ENCODE measurements at regions not wholly inside any gene's neighbourhood (a gene's known extent, or its start where the extent isn't known, plus 50 kb on each side); places are given as distances from the start of the nearest gene placed in this dataset.
"Not testable (repeated sequence)": the region's sequence is repeated elsewhere in the genome, so short reads cannot be mapped to it uniquely, and the experiment has no call there.

DNA sequence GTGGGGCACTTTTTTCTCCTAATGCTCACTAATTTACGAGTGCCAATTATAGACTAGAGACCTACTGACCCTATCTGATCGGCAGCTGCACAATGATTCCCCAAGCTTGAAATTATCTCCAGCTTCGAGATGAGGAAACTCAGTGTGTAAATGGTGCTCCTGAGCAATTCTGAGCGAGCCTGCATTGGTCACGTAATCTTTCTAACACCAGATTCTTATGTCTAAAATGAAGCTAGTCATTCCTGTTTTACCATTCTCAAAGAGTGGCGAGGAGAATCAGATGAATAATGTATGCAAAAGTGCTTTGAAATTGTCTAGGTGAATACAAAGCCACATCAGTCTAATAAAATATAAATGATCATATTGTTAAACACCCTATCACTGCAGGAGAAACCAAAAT, 318.1 kb upstream of the FAM78B start:
- H3K36me3 ChIP-seq (ENCODE audit: control insufficient read depth, insufficient read depth, low read length) = no peaks in the 10 kb centered on the region
- H3K9me3 ChIP-seq (ENCODE audit: control insufficient read depth, low read length) = no peaks in the 10 kb centered on the region
- no peak overlapping the region for H3K27ac ChIP-seq (ENCODE audit: insufficient read depth, low read length, poor library complexity, severe bottlenecking)
- H3K4me1 ChIP-seq (ENCODE audit: control insufficient read depth, insufficient read depth, low read length, poor library complexity, severe bottlenecking) = peaks cover 11% of the 10 kb centered on the region
- H3K4me3 ChIP-seq (ENCODE audit: insufficient read depth, low read depth, low read length, poor library complexity, severe bottlenecking) = no peak overlapping the region
- no peaks in the 10 kb centered on the region for H3K27me3 ChIP-seq (replicated peaks; ENCODE audit: control insufficient read depth, insufficient read depth, low read length, poor library complexity, severe bottlenecking)
- no peak for DNase-seq

DNA sequence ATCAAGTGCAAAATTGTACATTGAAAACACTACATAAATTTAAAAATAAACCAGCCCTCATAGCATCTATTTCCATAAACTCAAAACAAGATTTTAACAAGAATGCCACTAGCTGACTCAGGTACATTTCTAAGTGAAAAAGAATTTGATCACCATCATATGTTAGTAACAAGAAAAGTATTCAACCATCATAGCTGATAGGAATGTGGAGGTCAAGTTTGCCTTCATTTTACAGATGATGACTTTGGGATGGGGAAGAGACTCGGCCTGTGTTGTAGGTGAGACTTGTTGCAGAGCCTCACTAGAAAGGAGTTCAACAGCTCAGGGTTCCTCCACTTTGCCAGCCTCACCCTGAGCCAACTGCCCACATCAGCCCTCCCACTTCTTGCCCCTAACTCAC, 318.8 kb upstream of the FAM78B start:
- Histone ChIP-seq H3K27ac (ENCODE audit: insufficient read depth, low read length, poor library complexity, severe bottlenecking) (no peak overlapping the region), H3K4me3 (ENCODE audit: insufficient read depth, low read depth, low read length, poor library complexity, severe bottlenecking) (no peak overlapping the region), H3K36me3 (ENCODE audit: control insufficient read depth, insufficient read depth, low read length) (no peaks in the 10 kb centered on the region), H3K27me3 (replicated peaks; ENCODE audit: control insufficient read depth, insufficient read depth, low read length, poor library complexity, severe bottlenecking) (no peaks in the 10 kb centered on the region), H3K9me3 (ENCODE audit: control insufficient read depth, low read length) (no peaks in the 10 kb centered on the region), H3K4me1 (ENCODE audit: control insufficient read depth, insufficient read depth, low read length, poor library complexity, severe bottlenecking) (peaks cover 13% of the 10 kb centered on the region)
- DNase-seq = no peak

DNA sequence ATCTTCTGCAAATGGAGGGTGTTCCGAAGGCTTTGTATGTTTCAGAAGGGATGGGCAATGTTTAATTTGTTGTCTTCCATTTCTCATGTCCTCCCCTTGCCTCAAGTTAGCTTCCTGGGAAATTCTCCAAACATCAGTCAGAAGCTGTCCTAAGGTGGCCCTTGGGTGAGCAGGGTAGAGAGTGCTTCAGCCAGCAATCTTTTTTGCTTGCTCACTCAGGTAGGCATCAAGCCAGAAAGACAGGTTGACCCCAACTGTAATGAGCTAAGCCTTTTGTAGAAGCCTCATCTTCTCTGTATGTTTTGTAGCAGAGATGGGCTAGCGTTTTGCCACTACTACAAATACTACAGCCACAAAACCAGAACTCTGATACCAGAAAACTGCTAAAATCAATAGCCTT, 321.5 kb upstream of the FAM78B start:
- Histone ChIP-seq H3K4me3 (ENCODE audit: insufficient read depth, low read depth, low read length, poor library complexity, severe bottlenecking) (no peak overlapping the region), H3K4me1 (ENCODE audit: control insufficient read depth, insufficient read depth, low read length, poor library complexity, severe bottlenecking) (peaks cover 13% of the 10 kb centered on the region), H3K36me3 (ENCODE audit: control insufficient read depth, insufficient read depth, low read length) (no peaks in the 10 kb centered on the region), H3K9me3 (ENCODE audit: control insufficient read depth, low read length) (no peaks in the 10 kb centered on the region), H3K27me3 (replicated peaks; ENCODE audit: control insufficient read depth, insufficient read depth, low read length, poor library complexity, severe bottlenecking) (no peaks in the 10 kb centered on the region), H3K27ac (ENCODE audit: insufficient read depth, low read length, poor library complexity, severe bottlenecking) (no peak overlapping the region)
- no peak for DNase-seq

DNA sequence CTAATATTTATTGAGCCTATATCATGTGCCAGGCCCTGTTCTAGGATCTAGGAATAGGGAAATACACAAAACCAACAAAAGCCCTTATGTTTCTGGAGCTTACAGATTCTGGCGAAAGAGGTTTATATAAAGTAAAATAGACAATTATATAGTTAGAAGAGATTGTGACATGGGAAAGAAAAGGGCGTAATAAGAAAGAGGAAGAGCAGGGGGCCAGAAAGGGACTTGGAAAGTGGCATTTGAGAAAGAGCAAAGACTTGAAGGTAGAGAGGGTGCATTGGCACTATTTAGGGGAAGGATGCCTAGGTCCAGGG, 322.5 kb upstream of the FAM78B start:
- no peak for DNase-seq
- no peaks in the 10 kb centered on the region for H3K27me3 ChIP-seq (replicated peaks; ENCODE audit: control insufficient read depth, insufficient read depth, low read length, poor library complexity, severe bottlenecking)
- H3K27ac ChIP-seq (ENCODE audit: insufficient read depth, low read length, poor library complexity, severe bottlenecking) = peak overlapping the region; percentile 62
- H3K9me3 ChIP-seq (ENCODE audit: control insufficient read depth, low read length) = no peaks in the 10 kb centered on the region
- peaks cover 13% of the 10 kb centered on the region for H3K4me1 ChIP-seq (ENCODE audit: control insufficient read depth, insufficient read depth, low read length, poor library complexity, severe bottlenecking)
- peak overlapping the region; percentile 60 for H3K4me3 ChIP-seq (ENCODE audit: insufficient read depth, low read depth, low read length, poor library complexity, severe bottlenecking)
- H3K36me3 ChIP-seq (ENCODE audit: control insufficient read depth, insufficient read depth, low read length) = no peaks in the 10 kb centered on the region

DNA sequence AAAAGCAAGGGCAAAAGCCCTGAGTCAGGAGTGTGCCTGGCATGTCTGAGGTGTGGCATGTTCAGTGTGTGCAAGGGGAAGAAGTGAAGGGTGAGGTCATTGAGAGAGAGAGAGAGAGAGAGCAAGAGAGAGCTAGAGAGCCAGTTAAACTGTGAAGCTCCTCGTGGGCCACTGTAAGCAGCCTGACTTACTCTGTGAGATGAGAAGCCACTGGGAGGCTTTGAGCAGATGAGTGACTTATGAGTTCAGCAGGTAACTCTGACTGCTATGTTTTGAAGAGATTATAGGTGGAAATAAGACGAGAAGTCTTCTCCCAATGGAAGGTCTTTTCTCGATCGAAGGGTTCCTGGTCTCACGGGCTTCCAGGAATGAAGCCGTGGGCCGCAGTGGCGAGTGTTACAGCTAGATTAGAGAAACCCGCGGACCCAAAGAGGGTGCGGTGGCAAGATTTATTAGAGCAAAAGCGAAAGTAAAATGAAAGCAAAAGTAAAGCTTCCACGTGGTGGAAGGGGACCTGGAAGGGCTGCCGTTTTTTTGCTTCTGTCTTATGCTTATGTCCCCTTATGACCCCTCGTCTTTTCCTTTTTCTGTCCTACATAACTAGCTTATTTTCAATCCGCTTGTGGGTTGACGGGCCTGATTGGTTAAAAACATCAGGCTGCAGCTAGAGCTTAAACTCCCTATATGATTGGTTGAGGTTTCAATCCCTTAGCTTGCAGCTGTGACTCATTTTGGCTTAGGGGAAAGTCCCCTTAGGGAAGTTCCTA, 323.1 kb upstream of the FAM78B start:
- no peaks in the 10 kb centered on the region for H3K9me3 ChIP-seq (ENCODE audit: control insufficient read depth, low read length)
- H3K27ac ChIP-seq (ENCODE audit: insufficient read depth, low read length, poor library complexity, severe bottlenecking) = peak overlapping the region; percentile 62
- no peaks in the 10 kb centered on the region for H3K36me3 ChIP-seq (ENCODE audit: control insufficient read depth, insufficient read depth, low read length)
- H3K4me3 ChIP-seq (ENCODE audit: insufficient read depth, low read depth, low read length, poor library complexity, severe bottlenecking) = peak overlapping the region; percentile 60
- no peaks in the 10 kb centered on the region for H3K27me3 ChIP-seq (replicated peaks; ENCODE audit: control insufficient read depth, insufficient read depth, low read length, poor library complexity, severe bottlenecking)
- H3K4me1 ChIP-seq (ENCODE audit: control insufficient read depth, insufficient read depth, low read length, poor library complexity, severe bottlenecking) = peaks cover 13% of the 10 kb centered on the region
- peak; percentile 25 to 43 (median 32) for DNase-seq

DNA sequence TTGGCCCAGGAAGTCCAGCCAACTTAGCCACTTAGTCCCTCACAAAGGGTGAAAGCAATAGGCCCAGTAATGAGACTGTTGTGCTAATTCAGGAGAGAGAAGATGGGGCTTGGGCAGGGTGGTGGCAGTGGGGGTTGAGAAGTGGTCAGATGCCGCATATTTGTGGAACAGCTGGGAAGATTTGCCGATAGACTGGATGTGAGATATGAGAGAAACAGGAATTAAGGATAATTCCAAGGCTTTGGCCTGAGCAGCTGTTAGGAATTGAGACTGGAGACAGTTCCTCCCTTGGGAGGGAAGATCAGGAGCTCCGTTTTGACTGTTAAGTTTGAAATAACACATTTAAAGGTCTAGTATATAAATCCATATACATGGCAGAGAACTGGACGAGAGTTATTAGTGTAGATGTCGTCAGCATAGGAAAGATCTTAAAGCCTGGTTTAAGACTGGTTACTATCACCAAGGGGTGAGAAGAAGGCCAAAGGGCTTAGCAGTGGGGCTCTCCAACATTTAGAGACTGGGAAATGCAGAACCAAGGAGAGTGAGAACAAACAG, 323.7 kb upstream of the FAM78B start:
- H3K27ac ChIP-seq (ENCODE audit: insufficient read depth, low read length, poor library complexity, severe bottlenecking) = no peak overlapping the region
- no peaks in the 10 kb centered on the region for H3K9me3 ChIP-seq (ENCODE audit: control insufficient read depth, low read length)
- H3K4me3 ChIP-seq (ENCODE audit: insufficient read depth, low read depth, low read length, poor library complexity, severe bottlenecking) = peak overlapping the region; percentile 60
- DNase-seq = no peak
- peaks cover 13% of the 10 kb centered on the region for H3K4me1 ChIP-seq (ENCODE audit: control insufficient read depth, insufficient read depth, low read length, poor library complexity, severe bottlenecking)
- no peaks in the 10 kb centered on the region for H3K27me3 ChIP-seq (replicated peaks; ENCODE audit: control insufficient read depth, insufficient read depth, low read length, poor library complexity, severe bottlenecking)
- no peaks in the 10 kb centered on the region for H3K36me3 ChIP-seq (ENCODE audit: control insufficient read depth, insufficient read depth, low read length)

DNA sequence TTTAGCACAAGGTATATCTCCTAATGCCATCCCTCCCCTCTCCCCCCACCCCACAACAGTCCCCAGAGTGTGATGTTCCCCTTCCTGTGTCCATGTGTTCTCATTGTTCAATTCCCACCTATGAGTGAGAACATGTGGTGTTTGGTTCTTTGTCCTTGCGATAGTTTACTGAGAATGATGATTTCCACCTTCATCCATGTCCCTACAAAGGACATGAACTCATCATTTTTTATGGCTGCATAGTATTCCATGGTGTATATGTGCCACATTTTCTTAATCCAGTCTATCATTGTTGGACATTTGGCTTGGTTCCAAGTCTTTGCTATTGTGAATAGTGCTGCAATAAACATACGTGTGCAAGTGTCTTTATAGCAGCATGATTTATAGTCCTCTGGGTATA, 327.0 kb upstream of the FAM78B start:
- H3K36me3 ChIP-seq (ENCODE audit: control insufficient read depth, insufficient read depth, low read length); H3K27me3 ChIP-seq (replicated peaks; ENCODE audit: control insufficient read depth, insufficient read depth, low read length, poor library complexity, severe bottlenecking); H3K4me3 ChIP-seq (ENCODE audit: insufficient read depth, low read depth, low read length, poor library complexity, severe bottlenecking); H3K4me1 ChIP-seq (ENCODE audit: control insufficient read depth, insufficient read depth, low read length, poor library complexity, severe bottlenecking); H3K27ac ChIP-seq (ENCODE audit: insufficient read depth, low read length, poor library complexity, severe bottlenecking); DNase-seq; H3K9me3 ChIP-seq (ENCODE audit: control insufficient read depth, low read length): not testable (repeated sequence)

DNA sequence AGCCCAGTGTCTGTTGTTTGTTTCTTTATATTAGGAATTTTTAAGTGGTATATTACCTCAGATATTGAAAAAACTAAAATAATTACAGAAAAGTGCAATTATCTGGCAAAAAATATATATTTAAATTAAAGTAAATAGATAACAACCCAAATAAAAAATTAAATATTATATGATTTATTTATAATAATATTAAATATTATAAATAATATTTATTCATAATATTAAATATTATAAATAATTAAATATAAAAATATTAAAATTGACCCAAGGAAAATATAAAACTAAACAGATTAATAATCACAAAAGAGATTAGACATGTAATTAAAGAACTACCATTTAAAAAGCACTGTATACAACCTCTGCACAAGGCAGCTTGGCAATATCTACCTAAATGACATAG, 331.9 kb upstream of the POGK start:
- H3K9me3 ChIP-seq (ENCODE audit: control insufficient read depth, low read length) = no peaks in the 10 kb centered on the region
- no peaks in the 10 kb centered on the region for H3K27me3 ChIP-seq (replicated peaks; ENCODE audit: control insufficient read depth, insufficient read depth, low read length, poor library complexity, severe bottlenecking)
- DNase-seq = no peak
- no peaks in the 10 kb centered on the region for H3K36me3 ChIP-seq (ENCODE audit: control insufficient read depth, insufficient read depth, low read length)
- no peak overlapping the region for H3K4me3 ChIP-seq (ENCODE audit: insufficient read depth, low read depth, low read length, poor library complexity, severe bottlenecking)
- no peaks in the 10 kb centered on the region for H3K4me1 ChIP-seq (ENCODE audit: control insufficient read depth, insufficient read depth, low read length, poor library complexity, severe bottlenecking)
- H3K27ac ChIP-seq (ENCODE audit: insufficient read depth, low read length, poor library complexity, severe bottlenecking) = no peak overlapping the region

DNA sequence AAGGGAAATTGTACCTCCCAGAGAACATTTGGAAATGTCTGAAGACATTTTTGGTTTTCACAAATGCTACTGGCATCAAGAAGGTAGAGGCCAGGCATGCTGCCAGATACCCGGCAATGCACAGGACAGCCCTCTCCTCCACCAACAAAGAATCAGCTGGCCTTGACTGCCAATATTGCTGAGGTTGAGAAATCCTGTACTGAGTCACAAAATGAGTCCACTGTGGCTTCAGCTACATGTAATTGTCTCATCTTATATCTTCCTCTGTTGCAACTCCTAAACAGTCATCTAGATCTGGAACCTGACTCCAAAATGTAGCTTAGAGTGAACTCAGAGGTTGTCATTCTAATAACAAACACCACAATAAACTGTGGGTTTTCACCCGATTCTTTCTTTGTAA, 327.5 kb upstream of the POGK start:
- Histone ChIP-seq H3K27ac (ENCODE audit: insufficient read depth, low read length, poor library complexity, severe bottlenecking) (no peak overlapping the region), H3K36me3 (ENCODE audit: control insufficient read depth, insufficient read depth, low read length) (no peaks in the 10 kb centered on the region), H3K4me1 (ENCODE audit: control insufficient read depth, insufficient read depth, low read length, poor library complexity, severe bottlenecking) (no peaks in the 10 kb centered on the region), H3K9me3 (ENCODE audit: control insufficient read depth, low read length) (no peaks in the 10 kb centered on the region), H3K27me3 (replicated peaks; ENCODE audit: control insufficient read depth, insufficient read depth, low read length, poor library complexity, severe bottlenecking) (no peaks in the 10 kb centered on the region), H3K4me3 (ENCODE audit: insufficient read depth, low read depth, low read length, poor library complexity, severe bottlenecking) (no peak overlapping the region)
- no peak for DNase-seq

DNA sequence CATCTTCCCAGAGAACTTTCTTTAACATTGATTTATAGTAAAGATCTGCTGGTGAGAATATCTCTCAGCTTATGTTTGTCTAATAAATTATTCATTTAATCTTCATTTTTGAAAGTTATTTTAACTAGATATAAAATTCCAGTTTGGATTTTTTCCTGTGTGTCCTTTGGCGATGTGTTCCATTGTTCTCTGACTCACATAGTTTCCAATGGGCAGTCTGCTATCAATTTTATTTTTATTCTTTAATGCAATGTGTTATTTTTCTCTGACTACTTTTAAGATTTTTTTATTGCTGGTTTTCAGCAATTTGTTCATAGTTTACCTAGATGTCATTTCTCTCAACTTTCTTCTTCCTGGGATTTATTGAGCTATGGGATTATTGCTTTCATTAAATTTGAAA, 325.2 kb upstream of the POGK start:
- no peaks in the 10 kb centered on the region for H3K36me3 ChIP-seq (ENCODE audit: control insufficient read depth, insufficient read depth, low read length)
- no peak overlapping the region for H3K4me3 ChIP-seq (ENCODE audit: insufficient read depth, low read depth, low read length, poor library complexity, severe bottlenecking)
- H3K9me3 ChIP-seq (ENCODE audit: control insufficient read depth, low read length) = no peaks in the 10 kb centered on the region
- H3K27me3 ChIP-seq (replicated peaks; ENCODE audit: control insufficient read depth, insufficient read depth, low read length, poor library complexity, severe bottlenecking) = no peaks in the 10 kb centered on the region
- H3K27ac ChIP-seq (ENCODE audit: insufficient read depth, low read length, poor library complexity, severe bottlenecking) = no peak overlapping the region
- DNase-seq = no peak
- no peaks in the 10 kb centered on the region for H3K4me1 ChIP-seq (ENCODE audit: control insufficient read depth, insufficient read depth, low read length, poor library complexity, severe bottlenecking)
